ENCODE measurements at regions not wholly inside any gene's neighbourhood (a gene's known extent, or its start where the extent isn't known, plus 50 kb on each side); places are given as distances from the start of the nearest gene placed in this dataset.
"Not testable (repeated sequence)": the region's sequence is repeated elsewhere in the genome, so short reads cannot be mapped to it uniquely, and the experiment has no call there.

DNA sequence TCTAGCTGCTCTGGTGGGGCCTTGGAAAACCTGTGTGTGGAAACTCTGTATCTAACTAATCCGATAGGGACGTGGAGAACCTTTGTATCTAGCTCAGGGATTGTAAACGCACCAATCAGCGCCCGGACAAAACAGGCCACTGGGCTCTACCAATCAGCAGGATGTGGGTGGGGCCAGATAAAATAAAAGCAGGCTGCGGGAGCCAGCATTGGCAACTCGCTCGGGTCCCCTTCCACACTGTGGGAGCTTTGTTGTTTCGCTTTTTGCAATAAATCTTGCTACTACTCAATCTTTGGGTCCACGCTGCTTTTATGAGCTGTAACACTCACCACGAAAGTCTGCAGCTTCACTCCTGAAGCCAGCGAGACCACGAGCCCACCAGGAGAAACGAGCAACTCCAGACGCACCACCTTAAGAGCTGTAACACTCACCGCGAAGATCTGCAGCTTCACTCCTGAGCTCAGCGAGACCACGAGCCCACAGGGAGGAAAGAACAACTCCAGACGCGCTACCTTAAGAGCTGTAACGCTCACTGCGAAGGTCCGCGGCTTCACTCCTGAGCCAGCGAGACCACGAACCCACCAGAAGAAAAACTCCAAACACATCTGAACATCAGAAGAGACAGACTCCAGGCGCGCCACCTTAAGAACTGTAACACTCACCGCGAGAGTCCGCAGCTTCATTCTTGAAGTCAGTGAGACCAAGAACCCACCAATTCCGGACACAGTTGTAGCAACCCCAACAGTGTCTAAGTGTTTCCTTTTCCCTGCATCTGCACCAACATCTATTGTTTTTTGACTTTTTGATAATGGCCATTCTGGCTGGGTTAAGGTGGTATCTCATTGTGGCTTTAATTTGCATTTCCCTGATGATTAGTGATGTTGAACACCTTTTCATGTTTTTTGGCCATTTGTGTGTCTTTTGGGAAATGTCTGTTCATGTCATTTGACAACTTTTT, 92.2 kb upstream of the ITGB1 start:
- not testable (repeated sequence) for TF ChIP-seq FOXA1, ELF4, TARDBP, ARNT, SP1, FOXK2, SUZ12, ZNF384 (IDR thresholded peaks at IDR 0.05)
